WTC11 (cell line): ENCODE measurements at regions not wholly inside any gene's neighbourhood (a gene's known extent, or its start where the extent isn't known, plus 50 kb on each side); places are given as distances from the start of the nearest gene placed in this dataset.

Source experiments
- ETV6 ChIP-seq: sonication (generic); formaldehyde crosslinking; IDR thresholded peaks from 2 replicates; pipeline ENCODE4 v1.8.1; 2022; ENCODE audit warnings: mild to moderate bottlenecking, missing genetic modification reagents
- IRF2 ChIP-seq: sonication (generic); formaldehyde crosslinking; IDR thresholded peaks from 2 replicates; pipeline ENCODE4 v1.8.0; 2022; ENCODE audit warnings: low read depth, missing genetic modification reagents, borderline replicate concordance
- JUN ChIP-seq: sonication (generic); formaldehyde crosslinking; IDR thresholded peaks from 2 replicates; pipeline ENCODE4 v1.8.0; 2023; ENCODE audit warnings: mild to moderate bottlenecking, missing genetic modification reagents
- KAT7 ChIP-seq: sonication (generic); formaldehyde crosslinking; IDR thresholded peaks from 2 replicates; pipeline ENCODE4 v1.8.1; 2023; ENCODE audit warnings: missing genetic modification reagents, mild to moderate bottlenecking, borderline replicate concordance
- NFE2L1 ChIP-seq: sonication (generic); formaldehyde crosslinking; IDR thresholded peaks from 2 replicates; pipeline ENCODE4 v1.8.1; 2023; ENCODE audit warnings: missing genetic modification reagents
- ZNF232 ChIP-seq: sonication (generic); formaldehyde crosslinking; IDR thresholded peaks from 2 replicates; pipeline ENCODE4 v1.8.0; 2022; ENCODE audit warnings: mild to moderate bottlenecking, missing genetic modification reagents
- TF ChIP-seq, protein P1 (sequence below): fragments of 200-600 bp; IDR thresholded peaks from 2 replicates; pipeline ENCODE4 v1.8.0; 2022; ENCODE audit warnings: antibody characterized with exemption
- TF ChIP-seq, protein P2 (sequence below): sonication (generic); formaldehyde crosslinking; IDR thresholded peaks from 2 replicates; pipeline ENCODE4 v1.8.1; 2022; ENCODE audit warnings: mild to moderate bottlenecking, missing genetic modification reagents, moderate library complexity, borderline replicate concordance
- TF ChIP-seq, protein P3 (sequence below): fragments of 250-450 bp; sonication (Bioruptor Pico); IDR thresholded peaks from 2 replicates; pipeline ENCODE4 v2.1.2; 2022; ENCODE audit warnings: mild to moderate bottlenecking, moderate library complexity
- TF ChIP-seq, protein P4 (sequence below): sonication (generic); formaldehyde crosslinking; IDR thresholded peaks from 2 replicates; pipeline ENCODE4 v1.8.0; 2023; ENCODE audit warnings: missing genetic modification reagents, mild to moderate bottlenecking, borderline replicate concordance

DNA sequence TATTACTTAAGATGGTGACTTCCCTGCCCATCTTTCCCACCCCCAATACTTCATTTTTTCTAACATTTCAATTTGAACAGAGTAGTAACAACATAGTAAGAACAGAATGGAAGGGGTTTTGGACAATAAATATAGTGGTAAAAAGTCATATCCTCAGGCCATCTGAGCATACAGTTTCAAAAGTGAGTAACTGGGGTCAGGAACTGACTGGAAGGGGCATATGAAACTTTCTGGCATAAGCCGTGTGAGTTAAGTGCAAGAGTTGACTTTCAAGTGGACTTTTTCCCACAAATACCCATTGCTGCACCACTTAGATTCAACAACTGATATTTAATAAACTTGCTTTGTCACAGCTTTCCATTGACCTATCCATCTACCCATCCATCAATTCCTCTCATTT is 153.5 kb upstream of the IL12A start:
- TF ChIP-seq, protein P1, sequence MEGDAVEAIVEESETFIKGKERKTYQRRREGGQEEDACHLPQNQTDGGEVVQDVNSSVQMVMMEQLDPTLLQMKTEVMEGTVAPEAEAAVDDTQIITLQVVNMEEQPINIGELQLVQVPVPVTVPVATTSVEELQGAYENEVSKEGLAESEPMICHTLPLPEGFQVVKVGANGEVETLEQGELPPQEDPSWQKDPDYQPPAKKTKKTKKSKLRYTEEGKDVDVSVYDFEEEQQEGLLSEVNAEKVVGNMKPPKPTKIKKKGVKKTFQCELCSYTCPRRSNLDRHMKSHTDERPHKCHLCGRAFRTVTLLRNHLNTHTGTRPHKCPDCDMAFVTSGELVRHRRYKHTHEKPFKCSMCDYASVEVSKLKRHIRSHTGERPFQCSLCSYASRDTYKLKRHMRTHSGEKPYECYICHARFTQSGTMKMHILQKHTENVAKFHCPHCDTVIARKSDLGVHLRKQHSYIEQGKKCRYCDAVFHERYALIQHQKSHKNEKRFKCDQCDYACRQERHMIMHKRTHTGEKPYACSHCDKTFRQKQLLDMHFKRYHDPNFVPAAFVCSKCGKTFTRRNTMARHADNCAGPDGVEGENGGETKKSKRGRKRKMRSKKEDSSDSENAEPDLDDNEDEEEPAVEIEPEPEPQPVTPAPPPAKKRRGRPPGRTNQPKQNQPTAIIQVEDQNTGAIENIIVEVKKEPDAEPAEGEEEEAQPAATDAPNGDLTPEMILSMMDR: no peak
- no peak for TF ChIP-seq NFE2L1
- no peak for TF ChIP-seq ETV6
- TF ChIP-seq, protein P2, sequence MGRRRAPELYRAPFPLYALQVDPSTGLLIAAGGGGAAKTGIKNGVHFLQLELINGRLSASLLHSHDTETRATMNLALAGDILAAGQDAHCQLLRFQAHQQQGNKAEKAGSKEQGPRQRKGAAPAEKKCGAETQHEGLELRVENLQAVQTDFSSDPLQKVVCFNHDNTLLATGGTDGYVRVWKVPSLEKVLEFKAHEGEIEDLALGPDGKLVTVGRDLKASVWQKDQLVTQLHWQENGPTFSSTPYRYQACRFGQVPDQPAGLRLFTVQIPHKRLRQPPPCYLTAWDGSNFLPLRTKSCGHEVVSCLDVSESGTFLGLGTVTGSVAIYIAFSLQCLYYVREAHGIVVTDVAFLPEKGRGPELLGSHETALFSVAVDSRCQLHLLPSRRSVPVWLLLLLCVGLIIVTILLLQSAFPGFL (CRISPR knock-in tag): no peak
- TF ChIP-seq, protein P3, sequence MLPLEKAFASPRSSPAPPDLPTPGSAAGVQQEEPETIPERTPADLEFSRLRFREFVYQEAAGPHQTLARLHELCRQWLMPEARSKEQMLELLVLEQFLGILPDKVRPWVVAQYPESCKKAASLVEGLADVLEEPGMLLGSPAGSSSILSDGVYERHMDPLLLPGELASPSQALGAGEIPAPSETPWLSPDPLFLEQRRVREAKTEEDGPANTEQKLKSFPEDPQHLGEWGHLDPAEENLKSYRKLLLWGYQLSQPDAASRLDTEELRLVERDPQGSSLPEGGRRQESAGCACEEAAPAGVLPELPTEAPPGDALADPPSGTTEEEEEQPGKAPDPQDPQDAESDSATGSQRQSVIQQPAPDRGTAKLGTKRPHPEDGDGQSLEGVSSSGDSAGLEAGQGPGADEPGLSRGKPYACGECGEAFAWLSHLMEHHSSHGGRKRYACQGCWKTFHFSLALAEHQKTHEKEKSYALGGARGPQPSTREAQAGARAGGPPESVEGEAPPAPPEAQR (CRISPR knock-in tag): no peak
- TF ChIP-seq KAT7 (CRISPR knock-in tag): no peak
- no peak for TF ChIP-seq ZNF232
- no peak for TF ChIP-seq IRF2 (CRISPR knock-in tag)
- no peak for TF ChIP-seq JUN (CRISPR knock-in tag)
- TF ChIP-seq, protein P4, sequence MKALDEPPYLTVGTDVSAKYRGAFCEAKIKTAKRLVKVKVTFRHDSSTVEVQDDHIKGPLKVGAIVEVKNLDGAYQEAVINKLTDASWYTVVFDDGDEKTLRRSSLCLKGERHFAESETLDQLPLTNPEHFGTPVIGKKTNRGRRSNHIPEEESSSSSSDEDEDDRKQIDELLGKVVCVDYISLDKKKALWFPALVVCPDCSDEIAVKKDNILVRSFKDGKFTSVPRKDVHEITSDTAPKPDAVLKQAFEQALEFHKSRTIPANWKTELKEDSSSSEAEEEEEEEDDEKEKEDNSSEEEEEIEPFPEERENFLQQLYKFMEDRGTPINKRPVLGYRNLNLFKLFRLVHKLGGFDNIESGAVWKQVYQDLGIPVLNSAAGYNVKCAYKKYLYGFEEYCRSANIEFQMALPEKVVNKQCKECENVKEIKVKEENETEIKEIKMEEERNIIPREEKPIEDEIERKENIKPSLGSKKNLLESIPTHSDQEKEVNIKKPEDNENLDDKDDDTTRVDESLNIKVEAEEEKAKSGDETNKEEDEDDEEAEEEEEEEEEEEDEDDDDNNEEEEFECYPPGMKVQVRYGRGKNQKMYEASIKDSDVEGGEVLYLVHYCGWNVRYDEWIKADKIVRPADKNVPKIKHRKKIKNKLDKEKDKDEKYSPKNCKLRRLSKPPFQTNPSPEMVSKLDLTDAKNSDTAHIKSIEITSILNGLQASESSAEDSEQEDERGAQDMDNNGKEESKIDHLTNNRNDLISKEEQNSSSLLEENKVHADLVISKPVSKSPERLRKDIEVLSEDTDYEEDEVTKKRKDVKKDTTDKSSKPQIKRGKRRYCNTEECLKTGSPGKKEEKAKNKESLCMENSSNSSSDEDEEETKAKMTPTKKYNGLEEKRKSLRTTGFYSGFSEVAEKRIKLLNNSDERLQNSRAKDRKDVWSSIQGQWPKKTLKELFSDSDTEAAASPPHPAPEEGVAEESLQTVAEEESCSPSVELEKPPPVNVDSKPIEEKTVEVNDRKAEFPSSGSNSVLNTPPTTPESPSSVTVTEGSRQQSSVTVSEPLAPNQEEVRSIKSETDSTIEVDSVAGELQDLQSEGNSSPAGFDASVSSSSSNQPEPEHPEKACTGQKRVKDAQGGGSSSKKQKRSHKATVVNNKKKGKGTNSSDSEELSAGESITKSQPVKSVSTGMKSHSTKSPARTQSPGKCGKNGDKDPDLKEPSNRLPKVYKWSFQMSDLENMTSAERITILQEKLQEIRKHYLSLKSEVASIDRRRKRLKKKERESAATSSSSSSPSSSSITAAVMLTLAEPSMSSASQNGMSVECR (CRISPR knock-in tag): no peak
